ENCODE measurements at regions not wholly inside any gene's neighbourhood (a gene's known extent, or its start where the extent isn't known, plus 50 kb on each side); places are given as distances from the start of the nearest gene placed in this dataset.
"Not testable (repeated sequence)": the region's sequence is repeated elsewhere in the genome, so short reads cannot be mapped to it uniquely, and the experiment has no call there.

DNA sequence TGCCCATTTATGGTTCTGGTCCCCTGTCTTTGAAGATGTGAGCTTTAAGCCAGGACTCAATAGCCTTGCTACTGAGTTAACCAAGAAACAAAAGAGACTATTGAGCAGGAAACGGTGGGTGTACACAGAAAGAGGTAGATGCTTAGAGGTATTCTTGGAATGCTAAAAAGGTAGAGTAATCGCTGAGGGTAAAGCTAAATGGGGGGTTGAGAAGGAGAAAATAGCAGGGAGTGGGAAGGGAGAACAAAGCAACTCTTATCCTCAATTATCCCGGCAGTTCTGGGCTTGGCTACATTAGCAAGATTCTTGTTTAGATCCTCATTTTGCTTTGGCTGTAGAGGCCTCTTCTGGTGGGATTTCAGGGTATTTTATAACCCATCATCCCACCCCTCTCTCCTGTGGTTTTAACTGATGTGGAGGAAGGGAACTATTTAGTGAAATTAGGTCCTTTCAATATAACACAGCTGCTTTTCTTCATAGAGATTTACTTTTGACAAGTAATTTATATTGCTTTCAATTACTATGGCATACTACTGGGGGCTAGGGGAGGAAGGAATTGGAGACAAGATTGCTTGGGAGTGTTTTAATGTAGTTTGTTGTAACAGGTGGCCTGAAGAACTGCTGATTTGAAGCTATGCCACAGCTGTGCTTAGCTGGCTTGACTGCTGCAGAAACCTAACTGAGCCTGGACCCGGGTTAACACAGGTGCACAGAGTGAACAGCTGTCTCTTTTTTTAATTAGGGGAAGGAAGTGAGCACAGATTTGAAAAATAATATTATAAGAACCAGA lies 234.3 kb upstream of the CCDC54 start:
- Histone ChIP-seq H3K4me3 (no peak overlapping the region), H3K27ac (no peak overlapping the region)

DNA sequence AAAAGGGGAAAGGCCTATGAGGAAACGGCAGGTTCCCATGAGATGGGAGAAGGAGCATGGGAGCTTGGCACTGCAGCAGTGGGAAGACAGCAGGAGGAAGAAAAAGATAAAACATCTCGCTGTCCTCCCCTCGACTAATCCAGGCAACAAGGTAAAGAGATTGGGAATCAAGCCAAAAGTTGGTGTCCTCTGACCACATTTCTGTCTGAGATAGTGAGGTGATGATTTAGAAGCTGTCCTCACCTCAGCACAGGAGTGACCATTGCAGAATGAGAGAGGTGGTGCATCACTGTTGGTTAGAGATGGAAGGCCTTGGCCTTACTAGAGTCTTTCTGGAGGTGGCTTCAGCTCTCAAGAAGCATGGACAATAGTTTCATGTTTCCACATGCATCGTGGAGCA lies 226.6 kb upstream of the CCDC54 start:
- H3K27ac ChIP-seq = no peak overlapping the region
- no peak overlapping the region for H3K4me3 ChIP-seq

DNA sequence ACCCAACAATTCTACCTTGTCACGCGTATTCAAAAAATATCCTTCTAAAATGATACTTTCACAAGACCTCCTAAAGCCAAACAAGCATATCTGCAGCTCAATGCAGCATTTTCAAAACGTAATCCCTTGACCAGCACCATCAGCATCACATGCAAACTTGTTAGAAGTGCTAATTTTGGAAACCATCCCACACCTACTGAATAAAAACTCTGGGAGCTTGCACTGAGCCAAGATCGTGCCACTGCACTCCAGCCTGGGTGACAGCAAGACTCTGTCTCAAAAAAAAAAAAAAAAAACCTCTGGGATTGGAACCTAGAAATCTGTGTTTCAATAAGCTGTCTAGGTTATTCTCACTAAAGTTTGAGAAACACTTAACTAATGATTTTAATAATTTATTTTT lies 223.3 kb upstream of the CCDC54 start:
- Histone ChIP-seq H3K4me3 (no peak overlapping the region), H3K27ac (no peak overlapping the region)

- Histone ChIP-seq H3K4me3 (no peak overlapping the region), H3K27ac (no peak overlapping the region)
Observed at GRCh38 chr3:107172411-107172810, 204.8 kb upstream of the CCDC54 start.

- Histone ChIP-seq H3K4me3 (no peak overlapping the region), H3K27ac (no peak overlapping the region)
Observed at GRCh38 chr3:107184375-107184774, 192.9 kb upstream of the CCDC54 start.

DNA sequence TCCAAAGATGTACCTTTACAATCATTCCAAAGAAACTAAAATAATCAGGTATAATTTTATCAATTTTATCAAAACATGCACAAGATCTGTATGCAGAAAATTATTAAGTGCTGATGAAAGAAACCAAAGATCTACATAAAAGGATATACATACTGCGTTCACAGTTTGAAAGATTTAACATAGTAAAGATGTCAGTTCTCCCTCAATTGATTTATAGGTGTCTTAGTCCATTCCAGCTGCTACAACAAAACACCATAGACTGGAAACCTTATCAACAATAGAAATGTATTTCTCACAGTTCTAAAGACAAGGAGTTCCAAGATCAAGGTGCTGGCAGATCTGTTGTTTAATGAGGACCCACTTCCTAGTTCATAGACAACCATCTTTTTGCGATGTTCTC lies 189.0 kb upstream of the CCDC54 start:
- Histone ChIP-seq H3K4me3 (no peak overlapping the region), H3K27ac (no peak overlapping the region)

- Histone ChIP-seq H3K27ac (no peak overlapping the region), H3K4me3 (no peak overlapping the region)
Observed at GRCh38 chr3:107189158-107189791, 188.0 kb upstream of the CCDC54 start.

DNA sequence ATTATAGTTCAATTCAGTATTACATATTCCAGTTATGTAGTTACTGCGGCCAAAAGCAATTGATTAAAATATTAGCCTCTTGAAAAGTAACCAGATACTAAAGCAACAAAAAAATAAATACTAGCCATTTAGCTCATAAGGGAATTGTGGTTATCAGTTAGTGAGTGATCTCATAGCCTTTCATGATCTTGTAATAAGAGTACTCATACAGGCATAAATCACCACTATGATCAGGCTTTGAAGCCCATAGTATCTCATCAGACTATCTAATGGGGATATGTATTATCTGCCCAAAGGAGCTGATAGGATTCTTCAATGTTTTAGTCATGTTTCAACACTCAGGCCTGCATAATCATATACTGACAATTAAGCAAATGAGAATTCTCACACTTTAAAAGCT lies 184.1 kb upstream of the CCDC54 start:
- H3K27ac ChIP-seq = no peak overlapping the region
- no peak overlapping the region for H3K4me3 ChIP-seq

DNA sequence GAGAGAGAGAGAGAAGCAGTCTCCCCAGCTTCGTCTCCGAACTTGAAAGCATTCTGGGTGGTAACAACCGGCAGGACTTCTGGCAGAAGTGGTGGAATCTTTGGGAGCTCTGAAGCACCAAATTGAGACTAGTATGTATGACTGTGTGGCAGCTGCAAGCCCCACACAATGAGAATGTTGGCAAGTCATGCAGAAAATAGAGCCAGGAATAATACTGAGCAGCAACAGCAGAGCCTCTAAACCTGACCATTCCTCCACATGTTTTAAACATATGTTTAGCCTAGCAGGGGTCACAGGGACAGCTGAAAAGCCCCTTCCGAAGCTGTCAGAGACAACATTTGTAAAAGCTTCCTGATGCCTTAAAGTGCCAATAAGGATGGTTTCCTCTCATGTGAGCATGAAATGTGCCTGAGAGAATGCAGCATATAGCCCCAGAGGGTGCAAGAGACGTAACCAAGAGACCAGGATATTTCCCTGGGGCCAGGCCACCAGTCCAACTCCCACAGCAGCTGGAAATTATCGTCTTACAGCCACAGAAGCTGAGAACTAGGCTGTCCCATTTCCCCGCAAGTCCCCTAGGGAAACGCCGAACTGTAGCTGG lies 178.6 kb upstream of the CCDC54 start:
- Histone ChIP-seq H3K4me3 (no peak overlapping the region), H3K27ac (no peak overlapping the region)

- Histone ChIP-seq H3K27ac (no peak overlapping the region), H3K4me3 (no peak overlapping the region)
Observed at GRCh38 chr3:107201146-107201545, 176.1 kb upstream of the CCDC54 start.

GRCh38 chr3:107202885-107203284 lies 174.4 kb upstream of the CCDC54 start:
- not testable (repeated sequence) for H3K27ac ChIP-seq, H3K4me3 ChIP-seq

- no peak overlapping the region for H3K27ac ChIP-seq
- no peak overlapping the region for H3K4me3 ChIP-seq
Observed at GRCh38 chr3:107204121-107204520, 173.1 kb upstream of the CCDC54 start.

- no peak overlapping the region for H3K4me3 ChIP-seq
- H3K27ac ChIP-seq = no peak overlapping the region
Observed at GRCh38 chr3:107205358-107205757, 171.9 kb upstream of the CCDC54 start.

GRCh38 chr3:107206141-107206540 lies 171.1 kb upstream of the CCDC54 start:
- H3K27ac ChIP-seq = peak overlapping the region in 2 of 21 experiments; percentile 75 to 78
- no peak overlapping the region for H3K4me3 ChIP-seq

DNA sequence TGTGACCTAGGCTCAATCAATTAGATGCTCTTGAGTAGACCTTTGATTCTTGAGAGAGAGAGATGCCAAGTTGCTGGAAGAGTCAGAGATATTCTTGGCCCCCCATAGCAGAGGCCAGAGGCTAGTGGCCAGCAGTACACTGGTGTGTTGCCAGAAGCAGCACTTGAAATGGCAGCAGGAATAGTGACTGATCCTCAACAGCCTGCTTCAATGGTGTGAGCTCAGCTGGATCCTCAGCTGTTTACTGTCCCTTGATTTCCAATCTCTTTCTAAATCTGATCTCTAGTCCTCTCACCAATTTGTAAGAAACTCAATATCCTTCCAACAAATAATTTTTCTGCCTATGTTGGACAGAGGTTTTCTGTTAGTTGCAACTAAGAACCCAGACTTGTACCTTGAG lies 170.3 kb upstream of the CCDC54 start:
- peak overlapping the region in 6 of 21 experiments; percentile 9 to 78 (median 76) for H3K27ac ChIP-seq
- no peak overlapping the region for H3K4me3 ChIP-seq

DNA sequence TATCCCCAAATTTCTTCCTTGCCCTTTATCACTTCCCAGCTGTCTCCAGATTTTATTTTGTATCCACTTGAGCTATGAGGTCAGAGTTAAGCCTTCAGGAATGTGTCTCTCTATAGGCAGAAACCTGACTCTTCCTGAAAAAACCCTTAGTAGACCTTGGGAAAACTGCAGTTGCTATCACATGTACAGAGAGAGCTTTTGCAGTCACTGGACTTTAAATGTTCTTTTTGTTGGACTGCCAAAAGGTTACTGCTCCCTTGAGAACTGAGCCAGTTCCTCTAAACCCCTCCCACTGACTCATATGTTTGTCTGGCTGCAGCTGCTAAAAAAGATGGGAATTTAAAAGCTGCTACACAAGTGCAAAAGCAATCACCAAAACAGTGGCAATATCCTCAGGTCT lies 169.1 kb upstream of the CCDC54 start:
- Histone ChIP-seq H3K27ac (peak overlapping the region in 15 of 21 experiments; percentile 2 to 78 (median 42)), H3K4me3 (no peak overlapping the region)

GRCh38 chr3:107208796-107209195 lies 168.4 kb upstream of the CCDC54 start:
- H3K27ac ChIP-seq = peak overlapping the region in 15 of 21 experiments; percentile 13 to 78 (median 51)
- no peak overlapping the region for H3K4me3 ChIP-seq

DNA sequence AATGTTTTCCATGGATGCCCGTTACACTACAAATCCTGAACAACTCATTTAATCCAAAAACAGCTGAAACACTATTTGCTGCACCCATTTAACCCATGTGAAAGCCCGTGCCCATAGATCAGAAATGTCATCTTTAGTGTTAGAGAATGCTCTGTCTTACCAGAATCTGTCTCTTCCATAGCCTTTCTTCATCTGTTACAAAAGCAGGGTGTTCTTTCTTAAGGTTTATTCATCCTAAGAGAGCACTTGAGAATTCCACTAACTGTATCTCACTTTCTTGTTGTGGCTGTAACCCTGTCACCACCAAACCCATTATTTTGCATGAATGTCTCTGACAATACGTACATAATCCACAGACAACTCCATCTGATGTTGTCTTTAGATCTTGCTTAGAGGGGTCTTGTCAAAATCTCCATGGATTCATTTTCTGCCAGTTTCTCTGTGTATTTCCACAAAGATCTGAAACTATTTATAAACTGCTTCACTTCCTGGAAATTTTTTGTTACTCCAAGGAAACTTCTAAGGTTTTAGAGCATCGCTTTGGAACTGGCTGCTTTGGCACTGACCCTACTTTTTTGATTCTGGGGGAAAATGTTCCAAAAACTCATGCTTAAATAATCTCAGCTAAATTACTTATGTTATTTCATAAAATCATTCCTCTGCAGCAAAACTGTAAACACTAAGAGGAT lies 167.8 kb upstream of the CCDC54 start:
- H3K27ac ChIP-seq = peak overlapping the region in 16 of 21 experiments; percentile 11 to 78 (median 46)
- no peak overlapping the region for H3K4me3 ChIP-seq

- Histone ChIP-seq H3K4me3 (no peak overlapping the region), H3K27ac (no peak overlapping the region)
Observed at GRCh38 chr3:107211608-107212007, 165.6 kb upstream of the CCDC54 start.

DNA sequence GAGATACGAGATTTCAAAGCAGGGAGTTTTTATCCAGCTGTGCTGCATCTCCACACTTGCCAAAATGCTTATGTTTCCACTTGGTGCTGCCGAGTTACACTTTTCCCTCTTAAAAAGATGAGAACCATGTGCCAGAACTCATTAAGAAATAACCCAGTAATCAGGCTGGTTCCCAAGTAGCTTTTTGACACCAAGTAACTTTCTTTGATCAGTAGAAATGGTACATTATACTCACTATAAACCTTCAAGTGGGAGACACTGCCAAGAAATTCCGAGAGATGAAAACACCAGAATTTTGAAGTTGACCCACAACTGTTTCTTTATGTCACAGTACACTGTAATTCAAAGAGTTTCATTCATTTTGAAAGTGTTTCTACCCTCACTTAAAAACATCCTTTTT lies 164.6 kb upstream of the CCDC54 start:
- Histone ChIP-seq H3K27ac (no peak overlapping the region), H3K4me3 (no peak overlapping the region)
